IMR-90 (cell line): ENCODE measurements at regions not wholly inside any gene's neighbourhood (a gene's known extent, or its start where the extent isn't known, plus 50 kb on each side); places are given as distances from the start of the nearest gene placed in this dataset.

Source experiments
- ATAC-seq: fragments of 200-7000 bp; cut with Tn5 transposase; 2 replicates; pipeline ENCODE4 v1.9.1; 2020; ENCODE audit warnings: low read depth, mild to moderate bottlenecking, moderate library complexity
- BruUV-seq: library from RNA; stranded (reverse); fragments of 400-500 nt; replicated peaks from 2 replicates; lab custom pipeline; 2021; lab: Mats Ljungman, UMichigan
- CTCF ChIA-PET: fragments of 300-600 bp; formaldehyde crosslinking; extraction: SDS; loops from one replicate; lab custom pipeline; 2021; ENCODE audit warnings: antibody characterized with exemption; lab: Yijun Ruan, JAX
- POLR2A ChIA-PET: fragments of 300-600 bp; sonication (Branson Sonifier 250); formaldehyde crosslinking; loops from one replicate; lab custom pipeline; 2022; ENCODE audit warnings: antibody characterized with exemption; ENCODE audit not compliant: unreplicated experiment; lab: Charles Lee
- DNase-seq: peaks from one replicate; pipeline ENCODE4 v3.0.0; 2013
- H2AFZ ChIP-seq: replicated peaks from 2 replicates; pipeline ENCODE3; 2013; ENCODE audit warnings: low read length, mild to moderate bottlenecking; ENCODE audit not compliant: poor library complexity
- H2AK5ac ChIP-seq: 2 replicates; pipeline ENCODE4 v1.6.1; 2013; ENCODE audit warnings: low read depth, low read length, inconsistent platforms
- H2AK9ac ChIP-seq: replicated peaks from 2 replicates; pipeline ENCODE3; 2013; ENCODE audit warnings: mild to moderate bottlenecking, low read depth, low read length, moderate library complexity; ENCODE audit not compliant: poor library complexity
- H2BK120ac ChIP-seq: 2 replicates; pipeline ENCODE4 v1.6.1; 2013; ENCODE audit warnings: low read depth, low read length, inconsistent platforms
- H2BK15ac ChIP-seq: 3 replicates; pipeline ENCODE4 v1.6.1; 2013; ENCODE audit warnings: low read depth, low read length, inconsistent platforms
- H2BK20ac ChIP-seq: 2 replicates; pipeline ENCODE4 v1.6.1; 2013; ENCODE audit warnings: low read depth, mild to moderate bottlenecking, inconsistent platforms, low read length, moderate library complexity
- H2BK5ac ChIP-seq: 2 replicates; pipeline ENCODE4 v1.6.1; 2013; ENCODE audit warnings: mild to moderate bottlenecking, low read depth, low read length, inconsistent platforms; ENCODE audit not compliant: poor library complexity, severe bottlenecking
- H3K14ac ChIP-seq: replicated peaks from 2 replicates; pipeline ENCODE4 v1.6.1; 2013; ENCODE audit warnings: low read depth, low read length, inconsistent platforms
- H3K18ac ChIP-seq: 2 replicates; pipeline ENCODE4 v1.6.1; 2013; ENCODE audit warnings: low read depth, low read length, control low read depth
- H3K23ac ChIP-seq: 2 replicates; pipeline ENCODE4 v1.6.1; 2013; ENCODE audit warnings: low read depth, low read length, inconsistent platforms
- H3K27ac ChIP-seq: 2 replicates; pipeline ENCODE4 v1.5.1; 2013; ENCODE audit warnings: mild to moderate bottlenecking, control low read depth, low read length; ENCODE audit not compliant: insufficient read depth
- H3K27me3 ChIP-seq: 2 replicates; pipeline ENCODE4 v1.6.1; 2013; ENCODE audit warnings: low read length; ENCODE audit not compliant: control insufficient read depth, insufficient read depth
- H3K36me3 ChIP-seq: 2 replicates; pipeline ENCODE4 v1.6.1; 2013; ENCODE audit warnings: low read length, mixed read lengths; ENCODE audit not compliant: control insufficient read depth, insufficient read depth
- H3K4ac ChIP-seq: 2 replicates; pipeline ENCODE4 v1.6.1; 2013; ENCODE audit warnings: low read depth, low read length, inconsistent platforms
- H3K4me1 ChIP-seq: 2 replicates; pipeline ENCODE4 v1.6.1; 2013; ENCODE audit warnings: low read length, mixed read lengths; ENCODE audit not compliant: control insufficient read depth, insufficient read depth
- H3K4me2 ChIP-seq: 2 replicates; pipeline ENCODE4 v1.6.1; 2013; ENCODE audit warnings: low read depth, mild to moderate bottlenecking, control low read depth, low read length, moderate library complexity
- H3K4me3 ChIP-seq: 2 replicates; pipeline ENCODE4 v1.5.1; 2013; ENCODE audit warnings: low read depth, mild to moderate bottlenecking, control low read depth, low read length, moderate library complexity; ENCODE audit not compliant: insufficient read depth
- H3K56ac ChIP-seq: 2 replicates; pipeline ENCODE4 v1.6.1; 2013; ENCODE audit warnings: low read length, inconsistent platforms; ENCODE audit not compliant: insufficient read depth; ENCODE audit errors: extremely low read depth
- H3K79me1 ChIP-seq, 2 experiments: 2 replicates each; pipeline ENCODE4 v1.6.1; 2013; ENCODE audit warnings: low read length in 2 of 2, inconsistent platforms in 1 of 2, low read depth in 1 of 2
- H3K9ac ChIP-seq: 2 replicates; pipeline ENCODE4 v1.6.1; 2013; ENCODE audit warnings: low read depth, low read length, control low read depth
- H3K9me1 ChIP-seq: 2 replicates; pipeline ENCODE4 v1.6.1; 2013; ENCODE audit warnings: low read length, inconsistent platforms; ENCODE audit not compliant: insufficient read depth
- H3K9me3 ChIP-seq: 2 replicates; pipeline ENCODE4 v1.6.1; 2013; ENCODE audit warnings: low read length; ENCODE audit not compliant: control insufficient read depth, insufficient read depth
- H4K20me1 ChIP-seq: 2 replicates; pipeline ENCODE4 v1.6.1; 2013; ENCODE audit warnings: low read length, inconsistent platforms; ENCODE audit not compliant: insufficient read depth
- H4K5ac ChIP-seq: 2 replicates; pipeline ENCODE4 v1.6.1; 2013; ENCODE audit warnings: mild to moderate bottlenecking, low read depth, low read length, control low read depth
- H4K8ac ChIP-seq, 2 experiments: 2 replicates each; pipeline ENCODE4 v1.6.1; 2013; ENCODE audit warnings: low read depth in 2 of 2, low read length in 2 of 2, control low read depth in 1 of 2, inconsistent platforms in 1 of 2
- H4K91ac ChIP-seq: 2 replicates; pipeline ENCODE4 v1.6.1; 2013; ENCODE audit warnings: low read depth, low read length, inconsistent platforms; ENCODE audit not compliant: insufficient read depth
- BHLHE40 ChIP-seq: fragments of 150-350 bp; IDR thresholded peaks from 2 replicates; pipeline ENCODE4 v1.6.1; 2016; ENCODE audit warnings: mild to moderate bottlenecking, low read depth, low read length
- CEBPB ChIP-seq: IDR thresholded peaks from 2 replicates; pipeline ENCODE4 v1.6.1; 2012; ENCODE audit warnings: low read depth, low read length, improper control_type of control experiment
- CHD1 ChIP-seq: IDR thresholded peaks from 2 replicates; pipeline ENCODE4 v1.6.1; 2012; ENCODE audit warnings: low read depth, low read length, improper control_type of control experiment
- FOS ChIP-seq: fragments of 150-350 bp; IDR thresholded peaks from 2 replicates; pipeline ENCODE4 v1.6.1; 2016; ENCODE audit warnings: low read depth, low read length
- MAFK ChIP-seq: IDR thresholded peaks from 2 replicates; pipeline ENCODE4 v1.6.1; 2012; ENCODE audit warnings: low read depth, low read length, improper control_type of control experiment
- MAZ ChIP-seq: IDR thresholded peaks from 2 replicates; pipeline ENCODE4 v1.6.1; 2012; ENCODE audit warnings: low read depth, mild to moderate bottlenecking, low read length, improper control_type of control experiment, moderate library complexity, borderline replicate concordance
- MXI1 ChIP-seq: IDR thresholded peaks from 2 replicates; pipeline ENCODE4 v1.6.1; 2012; ENCODE audit warnings: low read depth, mild to moderate bottlenecking, low read length, moderate library complexity, borderline replicate concordance
- NFE2L2 ChIP-seq: fragments of 150-350 bp; IDR thresholded peaks from 2 replicates; pipeline ENCODE4 v1.6.1; 2016; ENCODE audit warnings: low read depth, mild to moderate bottlenecking, low read length
- POLR2A ChIP-seq: IDR thresholded peaks from 2 replicates; pipeline ENCODE4 v1.6.1; 2012; ENCODE audit warnings: mild to moderate bottlenecking, low read depth, low read length
- RAD21 ChIP-seq: IDR thresholded peaks from 2 replicates; pipeline ENCODE4 v1.6.1; 2012; ENCODE audit warnings: low read length, improper control_type of control experiment
- RCOR1 ChIP-seq: IDR thresholded peaks from 2 replicates; pipeline ENCODE4 v1.6.1; 2012; ENCODE audit warnings: mild to moderate bottlenecking, low read length, improper control_type of control experiment; ENCODE audit not compliant: insufficient replicate concordance
- RFX5 ChIP-seq: IDR thresholded peaks from 2 replicates; pipeline ENCODE4 v1.8.0; 2012; ENCODE audit warnings: low read depth, mild to moderate bottlenecking, low read length, moderate library complexity
- SMC3 ChIP-seq: fragments of 150-350 bp; IDR thresholded peaks from 2 replicates; pipeline ENCODE4 v1.6.1; 2016; ENCODE audit warnings: low read depth, mild to moderate bottlenecking, antibody characterized with exemption, low read length, moderate library complexity
- WGBS, 2 experiments: methylation state at CpG; one replicate each; pipeline versions ENCODE4 v1.1.5 to v1.1.7; 2013; ENCODE audit warnings: missing lambda C conversion rate in 2 of 2; ENCODE audit not compliant: insufficient read length in 1 of 2; ENCODE audit errors: extremely low coverage in 2 of 2; 5-methylcytosine and 5-hydroxymethylcytosine counted together
- dilution Hi-C: fragments of 300-500 bp; cut with HindIII; formaldehyde crosslinking; loops from one replicate; pipeline ENCODE4 v1.14.3; 2018; ENCODE audit warnings: low sequenced_read_pairs; ENCODE audit not compliant: unreplicated experiment
- in situ Hi-C: fragments of 300-500 bp; cut with MboI; formaldehyde crosslinking; loops from 3 replicates; pipeline ENCODE4 v1.14.3; 2019; ENCODE audit warnings: low sequenced_read_pairs, inconsistent platforms, mixed read lengths
- intact Hi-C: fragments of 100-400 bp; cut with micrococcal nuclease; formaldehyde crosslinking; loops from 2 replicates; pipeline ENCODE4 v1.10.0; 2022
- TF ChIP-seq, protein P1 (sequence below): conservative IDR thresholded peaks from 2 replicates; pipeline ENCODE4 v1.5.1; 2012; ENCODE audit warnings: mild to moderate bottlenecking, low read depth, low read length, improper control_type of control experiment
- TF ChIP-seq, protein P2 (sequence below): fragments of 150-350 bp; IDR thresholded peaks from 2 replicates; pipeline ENCODE4 v1.6.1; 2017; ENCODE audit warnings: mild to moderate bottlenecking, antibody characterized with exemption, low read length, low read depth
- TF ChIP-seq, protein P3 (sequence below): fragments of 150-350 bp; IDR thresholded peaks from 2 replicates; pipeline ENCODE4 v1.6.1; 2016; ENCODE audit warnings: low read depth, mild to moderate bottlenecking, low read length, moderate library complexity, borderline replicate concordance

DNA sequence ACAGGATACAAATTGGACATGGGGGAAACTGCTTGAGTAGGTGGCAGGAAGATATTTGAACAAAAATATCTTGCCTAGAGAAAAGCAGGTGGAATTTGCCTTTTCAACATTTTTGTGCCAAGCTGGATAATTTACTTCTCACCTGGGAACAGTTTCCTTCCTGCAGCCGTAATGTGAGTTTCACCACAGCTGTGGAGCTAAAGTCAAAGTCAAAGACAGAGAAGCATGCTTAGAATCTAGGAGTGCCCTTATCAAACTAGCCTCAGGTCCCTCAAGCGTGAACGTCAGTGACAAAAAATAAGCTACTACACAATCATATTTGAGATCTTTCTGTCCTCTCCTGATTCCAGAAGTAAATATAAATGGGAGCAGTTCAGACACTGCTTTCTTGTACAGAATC is 588.9 kb downstream of the MAT2B start:
- Histone ChIP-seq H2BK5ac (no peak overlapping the region), H3K9ac (no peak overlapping the region), H2BK120ac (no peak overlapping the region), H4K8ac (no peak overlapping the region), H3K18ac (no peak overlapping the region), H3K4me3 (no peak overlapping the region), H3K56ac (no peak overlapping the region), H3K36me3 (no peaks in the 10 kb centered on the region), H3K4me1 (no peaks in the 10 kb centered on the region), H2AK5ac (no peak overlapping the region), H3K27me3 (no peaks in the 10 kb centered on the region), H3K23ac (no peak overlapping the region), H3K9me1 (no peaks in the 10 kb centered on the region), H4K91ac (no peak overlapping the region), H3K79me1 (no peaks in the 10 kb centered on the region), H3K14ac (no peak overlapping the region), H2BK15ac (no peak overlapping the region), H3K9me3 (no peaks in the 10 kb centered on the region), H4K20me1 (no peaks in the 10 kb centered on the region), H2AK9ac (no peak overlapping the region), H3K4ac (no peak overlapping the region), H4K5ac (no peak overlapping the region), H3K4me2 (no peak overlapping the region), H3K27ac (no peak overlapping the region), H2AFZ (no peak overlapping the region), H2BK20ac (no peak overlapping the region)
- dilution Hi-C loops: no loop called here
- ChIA-PET CTCF (no interaction called here), POLR2A (no interaction called here)
- no CpG with 5 or more reads among the region's 3 CpGs for WGBS, 2 experiments
- no TSS peak for BruUV-seq
- no peak for ATAC-seq
- TF ChIP-seq RCOR1: no peak
- TF ChIP-seq, protein P1, sequence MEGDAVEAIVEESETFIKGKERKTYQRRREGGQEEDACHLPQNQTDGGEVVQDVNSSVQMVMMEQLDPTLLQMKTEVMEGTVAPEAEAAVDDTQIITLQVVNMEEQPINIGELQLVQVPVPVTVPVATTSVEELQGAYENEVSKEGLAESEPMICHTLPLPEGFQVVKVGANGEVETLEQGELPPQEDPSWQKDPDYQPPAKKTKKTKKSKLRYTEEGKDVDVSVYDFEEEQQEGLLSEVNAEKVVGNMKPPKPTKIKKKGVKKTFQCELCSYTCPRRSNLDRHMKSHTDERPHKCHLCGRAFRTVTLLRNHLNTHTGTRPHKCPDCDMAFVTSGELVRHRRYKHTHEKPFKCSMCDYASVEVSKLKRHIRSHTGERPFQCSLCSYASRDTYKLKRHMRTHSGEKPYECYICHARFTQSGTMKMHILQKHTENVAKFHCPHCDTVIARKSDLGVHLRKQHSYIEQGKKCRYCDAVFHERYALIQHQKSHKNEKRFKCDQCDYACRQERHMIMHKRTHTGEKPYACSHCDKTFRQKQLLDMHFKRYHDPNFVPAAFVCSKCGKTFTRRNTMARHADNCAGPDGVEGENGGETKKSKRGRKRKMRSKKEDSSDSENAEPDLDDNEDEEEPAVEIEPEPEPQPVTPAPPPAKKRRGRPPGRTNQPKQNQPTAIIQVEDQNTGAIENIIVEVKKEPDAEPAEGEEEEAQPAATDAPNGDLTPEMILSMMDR: no peak
- no peak for TF ChIP-seq RAD21
- no peak for TF ChIP-seq POLR2A
- TF ChIP-seq CEBPB: no peak
- TF ChIP-seq FOS: no peak
- TF ChIP-seq, protein P2, sequence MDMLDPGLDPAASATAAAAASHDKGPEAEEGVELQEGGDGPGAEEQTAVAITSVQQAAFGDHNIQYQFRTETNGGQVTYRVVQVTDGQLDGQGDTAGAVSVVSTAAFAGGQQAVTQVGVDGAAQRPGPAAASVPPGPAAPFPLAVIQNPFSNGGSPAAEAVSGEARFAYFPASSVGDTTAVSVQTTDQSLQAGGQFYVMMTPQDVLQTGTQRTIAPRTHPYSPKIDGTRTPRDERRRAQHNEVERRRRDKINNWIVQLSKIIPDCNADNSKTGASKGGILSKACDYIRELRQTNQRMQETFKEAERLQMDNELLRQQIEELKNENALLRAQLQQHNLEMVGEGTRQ: no peak
- no peak for TF ChIP-seq RFX5
- TF ChIP-seq MXI1: no peak
- no peak for TF ChIP-seq CHD1
- TF ChIP-seq, protein P3, sequence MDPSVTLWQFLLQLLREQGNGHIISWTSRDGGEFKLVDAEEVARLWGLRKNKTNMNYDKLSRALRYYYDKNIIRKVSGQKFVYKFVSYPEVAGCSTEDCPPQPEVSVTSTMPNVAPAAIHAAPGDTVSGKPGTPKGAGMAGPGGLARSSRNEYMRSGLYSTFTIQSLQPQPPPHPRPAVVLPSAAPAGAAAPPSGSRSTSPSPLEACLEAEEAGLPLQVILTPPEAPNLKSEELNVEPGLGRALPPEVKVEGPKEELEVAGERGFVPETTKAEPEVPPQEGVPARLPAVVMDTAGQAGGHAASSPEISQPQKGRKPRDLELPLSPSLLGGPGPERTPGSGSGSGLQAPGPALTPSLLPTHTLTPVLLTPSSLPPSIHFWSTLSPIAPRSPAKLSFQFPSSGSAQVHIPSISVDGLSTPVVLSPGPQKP: no peak
- no peak for TF ChIP-seq MAZ
- TF ChIP-seq MAFK: no peak
- TF ChIP-seq SMC3: no peak
- TF ChIP-seq NFE2L2: no peak
- TF ChIP-seq BHLHE40: no peak
- in situ Hi-C loops: no loop called here
- no peak for DNase-seq
- intact Hi-C loops: no loop called here
